Gastrocnemius medialis (tissue), 4 donors: ENCODE measurements at regions not wholly inside any gene's neighbourhood (a gene's known extent, or its start where the extent isn't known, plus 50 kb on each side); places are given as distances from the start of the nearest gene placed in this dataset.

Source experiments
- ATAC-seq, 2 donors: fragments of 150-250 bp; one replicate each; pipeline ENCODE4 v1.9.1; 2016
- DNase-seq, 2 donors: peaks; one replicate each; pipeline ENCODE4 v3.0.0-alpha.2; 2019
- H3K27ac ChIP-seq, 4 donors: fragments of 200-600 bp; sonication (generic); 1 replicate in 1 of 4; 2 replicates in 3 of 4; pipeline ENCODE4 v1.5.1; 2016 to 2018; ENCODE audit warnings: mild to moderate bottlenecking in 2 of 4, moderate library complexity in 1 of 4
- H3K27me3 ChIP-seq, 3 donors: fragments of 200-600 bp; sonication (generic) in 2 of 3; 1 replicate in 1 of 3; 2 replicates in 2 of 3; pipeline versions ENCODE4 v1.5.1 to v1.6.0; 2016 to 2019; ENCODE audit warnings: mild to moderate bottlenecking in 1 of 3, moderate library complexity in 1 of 3
- H3K36me3 ChIP-seq, 2 donors: fragments of 200-600 bp; sonication (generic) in 1 of 2; one replicate each; pipeline ENCODE4 v1.5.1; 2017 to 2018
- H3K4me1 ChIP-seq, 2 donors: fragments of 200-600 bp; sonication (generic) in 1 of 2; one replicate each; pipeline ENCODE4 v1.5.1; 2016 to 2017; ENCODE audit warnings: mild to moderate bottlenecking in 2 of 2
- H3K4me3 ChIP-seq, 4 donors: fragments of 200-600 bp; sonication (generic) in 3 of 4; 1 replicate in 1 of 4; 2 replicates in 3 of 4; pipeline ENCODE4 v1.5.1; 2016 to 2019; ENCODE audit warnings: mild to moderate bottlenecking in 2 of 4
- H3K9me3 ChIP-seq, 3 donors: fragments of 200-600 bp; sonication (generic) in 2 of 3; 1 replicate in 1 of 3; 2 replicates in 2 of 3; pipeline ENCODE4 v1.5.1; 2016 to 2019
- POLR2A ChIP-seq, 2 donors: fragments of 450-650 bp; IDR thresholded peaks; one replicate each; pipeline ENCODE4 v1.6.1; 2017; ENCODE audit warnings: antibody characterized with exemption in 2 of 2, mild to moderate bottlenecking in 2 of 2, moderate library complexity in 2 of 2
- in situ Hi-C, 4 donors: fragments of 200-750 bp; cut with MboI; loops; one replicate each; pipeline versions ENCODE4 v1.15.0 to v1.8.0; 2017; ENCODE audit warnings: low sequenced_read_pairs in 4 of 4
- intact Hi-C: fragments of 100-400 bp; cut with DNase I; formaldehyde crosslinking; loops from one replicate; pipeline ENCODE4 v1.15.1; 2023; ENCODE audit warnings: low total_unique reads
- TF ChIP-seq, protein P1 (sequence below), 5 experiments: fragments of 450-650 bp in 3 of 5; fragments of 200-600 bp in 2 of 5; sonication (generic) in 2 of 5; IDR thresholded peaks in 4 of 5; conservative IDR thresholded peaks in 1 of 5; 1 replicate in 4 of 5; 2 replicates in 1 of 5; pipeline ENCODE4 v1.5.1; 2016 to 2019; ENCODE audit warnings: antibody characterized with exemption in 5 of 5, mild to moderate bottlenecking in 3 of 5, moderate library complexity in 3 of 5

DNA sequence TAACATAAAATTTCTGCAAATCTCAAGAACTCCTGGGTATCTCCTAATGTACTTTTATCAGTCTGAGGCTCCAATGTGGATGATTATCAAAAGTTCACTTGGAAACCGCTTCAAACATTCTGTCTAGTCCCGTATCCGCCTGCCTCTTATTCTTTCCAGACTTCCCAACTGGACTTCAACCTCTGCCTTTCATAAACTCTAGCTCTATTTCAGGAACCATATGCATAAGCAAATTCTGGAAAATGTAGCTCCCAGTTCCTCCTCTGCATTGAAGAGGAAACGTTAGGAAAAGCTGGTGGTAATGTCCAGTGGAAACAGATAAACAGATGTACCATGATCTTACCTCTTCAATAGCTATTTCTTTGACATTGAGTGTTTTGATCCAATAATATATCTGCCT, 285.0 kb downstream of the KCNJ2 start:
- no peak overlapping the region for H3K27ac ChIP-seq
- ATAC-seq (no peak), DNase-seq (no peak)
- TF ChIP-seq, protein P1, sequence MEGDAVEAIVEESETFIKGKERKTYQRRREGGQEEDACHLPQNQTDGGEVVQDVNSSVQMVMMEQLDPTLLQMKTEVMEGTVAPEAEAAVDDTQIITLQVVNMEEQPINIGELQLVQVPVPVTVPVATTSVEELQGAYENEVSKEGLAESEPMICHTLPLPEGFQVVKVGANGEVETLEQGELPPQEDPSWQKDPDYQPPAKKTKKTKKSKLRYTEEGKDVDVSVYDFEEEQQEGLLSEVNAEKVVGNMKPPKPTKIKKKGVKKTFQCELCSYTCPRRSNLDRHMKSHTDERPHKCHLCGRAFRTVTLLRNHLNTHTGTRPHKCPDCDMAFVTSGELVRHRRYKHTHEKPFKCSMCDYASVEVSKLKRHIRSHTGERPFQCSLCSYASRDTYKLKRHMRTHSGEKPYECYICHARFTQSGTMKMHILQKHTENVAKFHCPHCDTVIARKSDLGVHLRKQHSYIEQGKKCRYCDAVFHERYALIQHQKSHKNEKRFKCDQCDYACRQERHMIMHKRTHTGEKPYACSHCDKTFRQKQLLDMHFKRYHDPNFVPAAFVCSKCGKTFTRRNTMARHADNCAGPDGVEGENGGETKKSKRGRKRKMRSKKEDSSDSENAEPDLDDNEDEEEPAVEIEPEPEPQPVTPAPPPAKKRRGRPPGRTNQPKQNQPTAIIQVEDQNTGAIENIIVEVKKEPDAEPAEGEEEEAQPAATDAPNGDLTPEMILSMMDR (IDR thresholded peaks at IDR 0.05 in 4 of 5, conservative IDR thresholded peaks at IDR 0.05 in 1 of 5) = no peak
- TF ChIP-seq POLR2A (IDR thresholded peaks at IDR 0.05) = no peak
- in situ Hi-C loops (no loop called here), intact Hi-C loops (no loop called here)
- no peaks in the 10 kb centered on the region for H3K27me3 ChIP-seq
- no peak overlapping the region for H3K4me3 ChIP-seq
- H3K4me1 ChIP-seq = no peaks in the 10 kb centered on the region
- H3K9me3 ChIP-seq = no peaks in the 10 kb centered on the region
- H3K36me3 ChIP-seq = no peaks in the 10 kb centered on the region

DNA sequence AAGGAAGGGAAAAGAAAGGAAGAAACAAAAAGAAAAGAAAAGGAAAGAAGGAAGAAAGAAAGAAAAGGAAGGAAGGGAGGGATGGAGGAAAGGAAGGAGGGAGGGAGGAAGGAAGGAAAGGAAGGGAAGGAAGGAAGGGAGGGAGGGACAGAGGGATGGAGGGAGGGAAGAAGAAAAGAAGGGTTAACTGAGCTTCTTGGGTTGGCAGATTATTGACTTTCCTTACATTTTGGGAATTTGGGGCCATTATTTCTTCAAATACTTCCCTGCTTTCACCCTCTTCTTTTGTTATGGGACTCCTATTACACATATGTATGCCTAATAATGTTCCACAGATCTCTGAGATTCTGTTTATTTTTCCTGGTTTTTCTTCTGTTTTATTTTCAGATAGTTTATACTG, 285.6 kb downstream of the KCNJ2 start:
- Histone ChIP-seq H3K27me3 (no peaks in the 10 kb centered on the region), H3K36me3 (no peaks in the 10 kb centered on the region), H3K4me1 (no peaks in the 10 kb centered on the region), H3K9me3 (no peaks in the 10 kb centered on the region), H3K27ac (no peak overlapping the region), H3K4me3 (no peak overlapping the region)
- TF ChIP-seq, protein P1 (IDR thresholded peaks at IDR 0.05 in 4 of 5, conservative IDR thresholded peaks at IDR 0.05 in 1 of 5) = no peak
- no peak for TF ChIP-seq POLR2A (IDR thresholded peaks at IDR 0.05)
- DNase-seq (no peak), ATAC-seq (no peak)
- in situ Hi-C loops (no loop called here), intact Hi-C loops (no loop called here)

DNA sequence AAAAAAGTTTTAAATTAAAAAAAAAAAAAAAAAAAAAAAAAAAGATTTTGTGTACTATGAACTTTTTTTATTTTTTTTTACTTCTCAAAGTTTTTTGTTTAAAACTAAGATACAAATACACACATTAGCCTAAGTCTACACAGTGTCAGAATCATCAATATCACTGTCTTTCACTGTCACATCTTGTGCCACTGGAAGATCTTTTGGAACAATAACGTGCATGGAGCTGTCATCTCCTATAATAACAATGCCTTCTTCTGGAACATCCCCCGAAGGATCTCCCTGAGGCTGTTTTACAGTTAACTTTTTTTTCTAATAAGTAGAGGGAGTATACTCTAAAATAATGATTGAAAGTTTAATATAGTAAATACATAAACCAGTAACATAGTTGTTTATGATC, 295.7 kb downstream of the KCNJ2 start:
- H3K27me3 ChIP-seq = no peaks in the 10 kb centered on the region
- no peak for ATAC-seq
- no peaks in the 10 kb centered on the region for H3K9me3 ChIP-seq
- H3K4me1 ChIP-seq = no peaks in the 10 kb centered on the region
- intact Hi-C loops = no loop called here
- no peaks in the 10 kb centered on the region for H3K36me3 ChIP-seq
- DNase-seq = no peak
- no peak for TF ChIP-seq POLR2A (IDR thresholded peaks at IDR 0.05)
- TF ChIP-seq, protein P1 (IDR thresholded peaks at IDR 0.05 in 4 of 5, conservative IDR thresholded peaks at IDR 0.05 in 1 of 5) = no peak
- no peak overlapping the region for H3K27ac ChIP-seq
- H3K4me3 ChIP-seq = no peak overlapping the region
- in situ Hi-C loops = no loop called here

DNA sequence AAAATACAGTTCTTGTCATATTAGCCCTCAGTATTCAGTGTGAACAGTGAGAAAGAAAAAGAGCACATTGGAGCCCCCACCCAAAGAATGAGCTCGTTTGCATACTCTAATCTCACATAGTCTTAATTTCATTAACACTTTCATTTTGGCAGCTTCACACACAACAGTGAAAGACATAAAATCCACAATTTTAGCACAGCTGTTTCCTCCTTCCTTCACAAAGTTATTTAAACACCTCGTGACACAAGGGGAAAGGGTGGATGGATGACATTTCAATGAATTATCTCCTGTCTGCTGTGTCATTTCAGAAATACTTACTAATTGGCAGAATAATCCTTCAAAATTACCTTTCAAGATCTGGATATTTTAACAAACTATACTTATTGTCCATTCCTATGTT, 299.3 kb downstream of the KCNJ2 start:
- intact Hi-C loops (no loop called here), in situ Hi-C loops (no loop called here)
- Histone ChIP-seq H3K4me3 (no peak overlapping the region), H3K36me3 (no peaks in the 10 kb centered on the region), H3K9me3 (no peaks in the 10 kb centered on the region), H3K4me1 (no peaks in the 10 kb centered on the region), H3K27me3 (no peaks in the 10 kb centered on the region), H3K27ac (no peak overlapping the region)
- ATAC-seq (no peak), DNase-seq (no peak)
- TF ChIP-seq, protein P1 (IDR thresholded peaks at IDR 0.05 in 4 of 5, conservative IDR thresholded peaks at IDR 0.05 in 1 of 5) = no peak
- TF ChIP-seq POLR2A (IDR thresholded peaks at IDR 0.05) = no peak

DNA sequence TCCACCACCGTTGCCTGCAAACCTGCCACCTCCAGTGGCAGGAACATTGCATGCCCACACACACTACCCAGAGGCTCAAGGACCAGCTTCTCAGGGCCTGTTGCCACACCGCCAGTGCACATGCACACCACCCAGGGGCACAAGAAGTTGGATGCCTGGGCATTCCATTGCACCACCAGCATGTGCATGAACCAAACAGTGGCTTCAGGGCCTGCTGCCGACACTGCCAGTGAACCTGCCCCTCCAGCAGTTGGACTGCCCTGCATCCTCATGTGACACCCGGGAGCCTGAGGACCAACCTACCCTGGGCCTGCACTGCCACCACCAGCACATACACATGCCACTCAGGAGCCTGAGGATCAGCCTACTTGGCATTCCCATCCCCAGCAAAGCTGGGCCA, 303.7 kb downstream of the KCNJ2 start:
- no peak for DNase-seq
- in situ Hi-C loops = no loop called here
- no peaks in the 10 kb centered on the region for H3K27me3 ChIP-seq
- no peaks in the 10 kb centered on the region for H3K9me3 ChIP-seq
- intact Hi-C loops = no loop called here
- H3K27ac ChIP-seq = no peak overlapping the region
- no peaks in the 10 kb centered on the region for H3K4me1 ChIP-seq
- ATAC-seq = no peak
- H3K36me3 ChIP-seq = no peaks in the 10 kb centered on the region
- TF ChIP-seq, protein P1 (IDR thresholded peaks at IDR 0.05 in 4 of 5, conservative IDR thresholded peaks at IDR 0.05 in 1 of 5) = no peak
- TF ChIP-seq POLR2A (IDR thresholded peaks at IDR 0.05) = no peak
- no peak overlapping the region for H3K4me3 ChIP-seq
